ENCODE measurements at regions not wholly inside any gene's neighbourhood (a gene's known extent, or its start where the extent isn't known, plus 50 kb on each side); places are given as distances from the start of the nearest gene placed in this dataset.
"Not testable (repeated sequence)": the region's sequence is repeated elsewhere in the genome, so short reads cannot be mapped to it uniquely, and the experiment has no call there.

GRCh38 chr11:82210011-82210410 lies 523.7 kb downstream of the FAM181B start:
- DNase-seq (ENCODE audit: low spot score), result no peak

- DNase-seq (ENCODE audit: low spot score), result no peak
Observed at GRCh38 chr11:82195283-82195682, 538.4 kb downstream of the FAM181B start.

GRCh38 chr11:82194521-82194920 lies 539.1 kb downstream of the FAM181B start:
- DNase-seq (ENCODE audit: low spot score), result no peak

GRCh38 chr11:82191695-82192094 lies 542.0 kb downstream of the FAM181B start:
- DNase-seq (ENCODE audit: low spot score), result no peak

- DNase-seq (ENCODE audit: low spot score), result no peak
Observed at GRCh38 chr11:82185925-82186324, 547.7 kb downstream of the FAM181B start.

GRCh38 chr11:82184966-82185365 lies 548.7 kb downstream of the FAM181B start:
- no peak for DNase-seq (ENCODE audit: low spot score)

DNA sequence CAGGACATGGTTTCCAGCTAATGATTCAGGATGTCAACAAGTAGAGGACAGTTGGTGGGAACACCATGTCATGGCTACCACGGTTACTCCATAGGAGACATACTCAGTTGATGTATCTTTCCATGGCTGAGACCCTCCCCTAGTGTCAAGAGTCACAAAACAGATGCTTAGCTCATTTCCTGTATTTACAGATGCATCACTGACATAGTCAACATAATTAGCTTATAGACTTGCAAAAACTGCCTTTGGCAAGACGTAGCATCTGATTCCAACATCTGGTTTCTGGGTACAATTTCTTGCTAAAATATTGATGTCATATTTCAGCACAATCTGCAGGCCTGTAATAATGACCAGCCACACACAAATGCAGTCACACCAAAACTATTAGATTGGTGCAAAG lies 550.3 kb downstream of the FAM181B start:
- peak; percentile 24 for DNase-seq (ENCODE audit: low spot score)

DNA sequence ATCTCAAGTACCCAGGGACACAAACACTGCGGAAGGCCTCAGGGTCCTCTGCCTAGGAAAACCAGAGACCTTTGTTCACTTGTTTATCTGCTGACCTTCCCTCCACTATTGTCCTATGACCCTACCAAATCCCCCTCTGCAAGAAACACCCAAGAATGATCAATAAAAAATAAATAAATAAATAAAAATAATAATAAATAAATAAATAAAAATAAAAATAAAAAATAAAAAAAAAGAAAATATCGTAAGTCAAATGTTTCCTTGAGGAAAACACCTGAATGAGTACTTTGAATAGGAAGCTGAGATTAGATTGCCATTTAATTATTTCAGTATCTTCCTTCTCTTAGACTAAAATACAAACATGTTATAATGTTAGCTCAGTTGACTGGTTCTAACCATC lies 551.0 kb downstream of the FAM181B start:
- not testable (repeated sequence) for DNase-seq (ENCODE audit: low spot score)

DNA sequence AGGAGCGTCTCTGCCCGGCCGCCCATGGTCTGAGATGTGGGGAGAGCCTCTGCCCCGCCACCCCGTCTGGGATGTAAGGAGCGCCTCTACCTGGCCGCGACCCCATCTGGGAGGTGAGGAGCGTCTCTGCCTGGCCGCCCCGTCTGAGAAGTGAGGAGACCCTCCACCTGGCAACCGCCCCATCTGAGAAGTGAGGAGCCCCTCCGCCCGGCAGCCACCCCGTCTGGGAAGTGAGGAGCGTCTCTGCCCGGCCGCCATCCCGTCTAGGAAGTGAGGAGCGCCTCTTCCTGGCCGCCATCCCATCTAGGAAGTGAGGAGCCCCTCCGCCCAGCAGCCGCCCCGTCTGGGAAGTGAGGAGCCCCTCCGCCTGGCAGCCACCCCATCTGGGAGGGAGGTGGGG lies 551.9 kb downstream of the FAM181B start:
- not testable (repeated sequence) for DNase-seq (ENCODE audit: low spot score)

DNA sequence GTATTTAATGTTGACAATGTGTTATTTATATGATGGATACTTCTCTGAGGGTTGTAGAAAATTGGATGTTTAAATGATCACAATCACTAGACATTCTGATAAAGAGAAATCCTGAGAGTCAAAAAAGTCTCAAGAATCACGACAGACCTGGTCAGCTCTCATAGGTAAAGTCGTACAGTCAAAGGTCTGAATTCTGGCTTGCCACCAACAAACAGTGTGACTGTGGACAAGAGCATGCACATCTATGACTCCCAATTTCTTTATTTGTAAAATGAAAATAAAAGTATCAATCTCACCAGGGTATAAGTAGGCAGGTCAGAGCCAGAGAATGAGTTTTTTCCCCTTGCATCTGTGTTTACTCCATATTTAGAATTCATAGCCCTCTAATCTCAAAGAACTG lies 556.7 kb downstream of the FAM181B start:
- DNase-seq (ENCODE audit: low spot score), result no peak

DNA sequence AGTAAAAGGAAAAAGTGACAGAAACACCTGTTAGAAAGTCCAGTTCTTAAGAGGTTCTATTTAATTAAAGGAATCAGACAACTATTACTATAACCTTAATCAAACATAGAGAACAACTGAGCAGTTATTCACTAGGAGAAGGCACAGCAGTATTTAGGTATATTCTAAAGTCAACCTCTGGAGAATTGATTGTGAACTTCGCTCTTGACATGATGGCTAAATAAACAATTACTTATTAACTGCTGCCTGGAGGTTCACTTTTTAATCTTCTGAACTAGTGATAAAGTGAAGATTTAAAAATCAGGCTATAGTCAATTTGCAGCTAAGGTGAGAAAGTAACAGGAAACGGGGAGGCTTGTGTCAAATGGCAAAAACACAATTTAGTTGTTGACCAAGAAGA lies 557.3 kb downstream of the FAM181B start:
- no peak for DNase-seq (ENCODE audit: low spot score)

- no peak for DNase-seq (ENCODE audit: low spot score)
Observed at GRCh38 chr11:82174610-82175009, 559.1 kb downstream of the FAM181B start.

DNA sequence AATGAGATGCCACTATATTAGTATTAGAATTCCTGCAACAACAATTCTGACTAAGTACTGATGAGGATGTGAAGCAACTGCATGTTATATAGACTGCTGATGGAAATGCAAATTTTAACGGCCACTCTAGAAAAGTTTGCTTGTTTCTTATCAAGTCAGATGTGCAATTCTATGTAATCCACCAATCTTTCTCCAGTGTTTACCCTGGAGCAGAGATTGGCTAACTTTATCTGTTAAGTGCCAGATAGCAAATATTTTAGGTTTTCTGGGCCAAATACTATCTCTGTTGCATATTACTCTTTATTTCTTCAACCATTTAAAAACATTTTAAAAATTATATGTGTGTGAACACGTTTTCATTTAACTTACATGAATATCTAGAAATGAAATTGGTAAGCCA lies 586.9 kb downstream of the FAM181B start:
- no peak for DNase-seq (ENCODE audit: low spot score)

DNA sequence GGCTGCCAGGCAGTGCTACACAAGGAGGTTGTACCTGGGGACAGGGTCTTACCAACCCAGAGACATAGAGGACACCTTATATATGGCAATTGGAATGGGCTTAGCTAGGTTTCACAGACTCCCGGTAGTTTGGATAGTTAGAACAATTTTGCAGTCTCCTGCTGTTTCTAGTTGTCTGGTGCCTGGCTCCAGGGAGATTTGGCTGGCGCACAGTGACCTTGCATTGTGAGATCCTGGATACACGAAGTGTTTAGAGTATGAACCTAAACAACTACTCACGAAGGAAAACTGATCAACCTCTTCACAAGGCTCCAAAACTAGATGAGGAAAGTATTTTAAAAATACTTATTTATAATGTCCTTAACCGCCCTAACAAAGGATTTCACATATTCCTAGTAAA lies 614.7 kb downstream of the FAM181B start:
- DNase-seq (ENCODE audit: low spot score), result no peak

DNA sequence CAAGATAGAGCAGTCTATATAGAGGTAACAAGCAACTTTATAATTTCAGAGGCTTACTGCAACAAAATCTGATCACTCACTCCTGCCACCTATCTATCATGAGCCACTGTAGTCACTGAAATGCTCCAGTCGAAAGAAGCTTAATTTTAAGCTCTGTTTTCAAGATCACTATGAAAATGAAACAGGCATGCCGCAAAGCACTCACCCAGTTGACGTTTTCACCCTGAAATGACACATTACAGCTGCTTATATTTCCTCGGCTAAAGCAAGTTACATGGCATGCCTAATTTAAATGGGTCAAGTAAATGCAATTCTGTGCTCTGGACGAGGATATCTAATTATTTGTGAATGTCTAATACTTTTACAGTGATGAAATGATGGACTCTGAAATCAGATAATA lies 616.3 kb downstream of the FAM181B start:
- no peak for DNase-seq (ENCODE audit: low spot score)

- DNase-seq (ENCODE audit: low spot score), result no peak
Observed at GRCh38 chr11:82105331-82105998, 628.2 kb downstream of the FAM181B start.

DNA sequence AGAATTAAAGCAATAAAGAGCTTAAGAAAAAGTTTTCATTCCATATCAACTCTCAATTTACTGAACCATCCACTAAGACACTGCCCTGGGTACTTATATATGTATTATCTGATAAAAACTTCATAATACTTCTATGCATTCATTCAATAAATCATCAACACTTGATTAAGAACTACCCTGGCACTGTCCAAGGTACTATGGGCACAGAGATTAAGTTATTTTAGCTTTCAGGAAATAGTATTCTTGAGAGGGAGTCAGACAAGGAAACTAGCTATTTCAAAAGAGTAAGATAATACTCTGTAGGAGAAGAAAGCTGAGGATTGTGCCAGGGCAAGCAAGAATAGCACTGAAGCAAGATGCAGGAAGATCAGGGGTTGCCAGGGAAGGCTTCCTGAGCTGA lies 640.8 kb downstream of the FAM181B start:
- DNase-seq (ENCODE audit: low spot score), result no peak

GRCh38 chr11:82089426-82089825 lies 644.2 kb downstream of the FAM181B start:
- no peak for DNase-seq (ENCODE audit: low spot score)

- no peak for DNase-seq (ENCODE audit: low spot score)
Observed at GRCh38 chr11:82085493-82085892, 648.2 kb downstream of the FAM181B start.

- DNase-seq (ENCODE audit: low spot score), result no peak
Observed at GRCh38 chr11:82082976-82083375, 650.7 kb downstream of the FAM181B start.

DNA sequence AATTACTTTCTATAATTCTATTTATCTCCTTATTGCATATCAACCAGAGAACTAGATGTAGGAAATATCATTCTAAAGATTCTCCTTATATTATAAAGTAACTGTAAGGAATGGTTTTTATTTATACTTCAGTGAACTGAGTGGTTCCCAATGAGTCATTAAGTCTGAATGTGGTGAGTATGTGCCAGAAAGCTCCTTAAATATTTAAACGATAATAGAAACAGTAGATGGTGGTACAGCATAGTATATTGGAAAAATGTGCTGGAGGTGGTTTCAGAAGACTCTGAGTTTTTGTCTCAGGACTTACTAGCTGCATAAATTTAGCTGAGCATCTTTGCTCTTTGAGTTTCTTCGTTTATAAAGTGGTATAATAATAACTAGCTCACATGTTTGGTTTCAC lies 653.5 kb downstream of the FAM181B start:
- DNase-seq (ENCODE audit: low spot score), result no peak

DNA sequence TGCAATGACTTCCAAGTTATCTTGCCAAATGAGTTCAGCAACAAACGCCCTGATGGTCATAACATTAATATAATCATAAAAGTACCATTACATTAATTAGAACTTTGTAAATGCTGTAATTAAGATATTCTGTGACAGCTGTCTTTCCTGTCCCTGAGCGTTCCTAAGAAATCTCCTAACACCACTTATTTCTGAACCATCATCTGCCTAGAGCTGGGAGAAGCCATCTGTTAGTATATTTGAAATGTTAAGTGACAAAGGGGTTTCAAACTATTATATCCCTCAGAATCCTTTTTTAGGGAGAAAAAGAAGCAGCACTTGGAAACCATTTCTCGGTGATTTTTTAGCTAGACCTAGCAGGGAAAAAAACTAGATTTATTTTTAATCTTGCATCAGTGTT lies 657.5 kb downstream of the FAM181B start:
- DNase-seq (ENCODE audit: low spot score), result no peak

DNA sequence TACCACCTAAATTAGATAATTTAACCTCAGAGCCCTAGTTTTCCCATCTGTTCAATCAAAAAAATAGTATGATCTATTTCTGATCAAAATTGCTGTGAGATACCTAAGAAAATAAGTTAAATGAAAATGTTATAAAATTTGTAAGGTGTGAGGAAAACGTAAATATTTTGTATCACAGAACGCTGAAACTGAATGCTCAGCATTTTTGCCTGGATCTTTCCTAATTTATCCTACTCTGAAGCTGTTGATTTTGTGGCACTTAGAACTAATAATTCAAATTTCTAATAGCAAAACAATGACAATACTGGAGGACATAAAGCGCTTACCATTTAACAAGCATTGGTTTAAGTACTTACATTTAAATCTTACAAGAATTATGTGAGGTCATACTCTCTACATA lies 674.2 kb downstream of the FAM181B start:
- no peak for DNase-seq (ENCODE audit: low spot score)

GRCh38 chr11:82056450-82056849 lies 677.2 kb downstream of the FAM181B start:
- no peak for DNase-seq (ENCODE audit: low spot score)

GRCh38 chr11:82049199-82049598 lies 684.5 kb downstream of the FAM181B start:
- DNase-seq (ENCODE audit: low spot score), result no peak
